Thoracic aorta (tissue), 2 donors: ENCODE measurements at regions not wholly inside any gene's neighbourhood (a gene's known extent, or its start where the extent isn't known, plus 50 kb on each side); places are given as distances from the start of the nearest gene placed in this dataset.

Source experiments
- ATAC-seq: fragments of 150-250 bp; one replicate; pipeline ENCODE4 v1.8.0; 2017; ENCODE audit warnings: low read depth; ENCODE audit not compliant: insufficient number of reproducible peaks, low FRiP score
- DNase-seq: peaks from one replicate; pipeline ENCODE4 v3.0.0-alpha.2; 2020; ENCODE audit warnings: low spot score
- H3K27ac ChIP-seq, 2 donors: fragments of 200-600 bp; sonication (generic); 1 replicate in 1 of 2; 2 replicates in 1 of 2; pipeline ENCODE4 v1.5.1; 2016; ENCODE audit warnings: mild to moderate bottlenecking in 2 of 2, moderate library complexity in 2 of 2
- H3K27me3 ChIP-seq: fragments of 200-600 bp; sonication (generic); replicated peaks from 2 replicates; pipeline ENCODE4 v1.6.0; 2016; ENCODE audit warnings: mild to moderate bottlenecking; ENCODE audit not compliant: insufficient read depth
- H3K36me3 ChIP-seq: fragments of 200-600 bp; sonication (generic); one replicate; pipeline ENCODE4 v1.5.1; 2016
- H3K4me1 ChIP-seq, 2 donors: fragments of 200-600 bp; sonication (generic); 1 replicate in 1 of 2; 2 replicates in 1 of 2; pipeline versions ENCODE4 v1.5.1 to v1.6.0; 2016; ENCODE audit warnings: low read depth in 2 of 2, mild to moderate bottlenecking in 1 of 2; ENCODE audit not compliant: control insufficient read depth in 1 of 2
- H3K4me3 ChIP-seq: fragments of 200-600 bp; sonication (generic); 2 replicates; pipeline ENCODE4 v1.5.1; 2016; ENCODE audit warnings: mild to moderate bottlenecking
- H3K9me3 ChIP-seq: fragments of 200-600 bp; sonication (generic); 2 replicates; pipeline ENCODE4 v1.5.1; 2016
- CTCF ChIP-seq: fragments of 200-600 bp; sonication (generic); IDR thresholded peaks from one replicate; pipeline ENCODE4 v1.5.1; 2019; ENCODE audit warnings: antibody characterized with exemption

DNA sequence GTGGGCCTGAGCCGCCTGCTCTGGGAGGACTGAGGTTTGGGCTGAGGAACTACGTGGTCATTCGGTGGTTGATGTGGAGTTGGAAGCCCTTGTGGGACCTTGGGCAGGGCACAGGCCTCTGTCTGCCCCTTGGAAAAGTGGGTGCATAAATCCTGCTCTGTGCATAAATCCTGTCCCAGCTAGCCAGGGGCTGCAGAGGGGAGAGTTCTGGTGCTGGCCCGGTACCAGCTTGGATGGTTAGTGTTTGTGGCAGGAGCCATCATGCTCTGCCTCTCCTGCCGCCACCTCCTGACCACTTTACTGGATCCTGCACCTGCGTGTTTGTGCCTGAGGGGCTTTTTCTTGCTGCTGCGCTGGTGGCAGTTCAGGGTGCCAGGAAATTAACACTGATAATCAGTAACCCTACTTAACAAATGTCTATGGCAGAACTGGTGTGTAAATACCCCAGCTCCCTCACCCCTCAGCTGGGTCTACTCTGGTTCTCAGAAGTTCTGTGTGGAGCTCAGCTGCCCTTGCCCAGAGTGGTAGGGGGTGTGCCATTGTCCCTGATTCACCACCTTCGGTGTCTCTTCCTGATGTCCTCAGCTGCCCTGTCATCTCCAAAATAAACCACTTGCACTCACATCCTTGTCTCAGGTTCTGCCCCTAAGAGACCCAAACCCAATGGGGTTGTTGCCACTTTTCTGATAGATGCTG, 156.8 kb downstream of the GLI2 start:
- H3K27ac ChIP-seq, result peak overlapping the region; percentile 76 to 77
- ATAC-seq (no peak), DNase-seq (no peak)
- H3K9me3 ChIP-seq, result no peaks in the 10 kb centered on the region
- H3K27me3 ChIP-seq, result no peaks in the 10 kb centered on the region
- H3K36me3 ChIP-seq, result no peaks in the 10 kb centered on the region
- H3K4me3 ChIP-seq, result peak overlapping the region; percentile 58
- H3K4me1 ChIP-seq, result peaks cover 8 to 25% of the 10 kb centered on the region in 2 donors
- TF ChIP-seq CTCF, result no peak

DNA sequence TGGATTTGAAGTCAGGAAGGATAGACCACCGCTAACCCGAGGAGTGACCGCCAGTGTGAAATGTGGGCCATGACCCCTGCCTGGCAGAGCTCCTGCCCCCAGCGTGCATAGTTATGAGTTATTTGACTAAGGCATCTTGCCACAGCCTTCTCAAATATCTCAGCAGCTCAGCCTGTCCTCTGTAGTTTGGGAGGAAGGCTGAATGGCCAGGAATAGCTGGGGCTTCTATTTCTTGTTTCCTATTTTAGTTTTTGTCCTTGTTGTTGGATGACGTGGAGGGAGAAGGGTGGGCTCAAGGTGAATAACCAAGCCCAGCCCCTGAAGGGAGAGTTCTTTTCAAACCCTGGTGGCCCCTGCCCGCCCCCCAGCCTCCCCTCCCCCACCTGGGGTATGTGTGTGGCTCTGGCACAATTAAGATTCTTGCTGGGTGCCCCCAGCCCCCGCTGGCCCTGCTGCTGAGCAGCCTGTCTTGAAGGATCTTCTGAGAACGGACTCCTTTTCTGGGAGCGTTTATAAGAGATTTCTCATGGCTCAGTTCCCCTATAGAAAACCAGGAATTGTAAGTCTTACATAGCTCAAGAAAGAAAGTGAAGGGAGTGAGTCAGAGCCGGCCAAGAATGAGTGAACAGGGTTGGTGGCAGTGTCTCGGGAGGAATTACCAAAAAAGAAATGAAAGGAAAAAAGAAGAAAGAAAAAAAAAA, 157.4 kb downstream of the GLI2 start:
- no peak for TF ChIP-seq CTCF
- no peaks in the 10 kb centered on the region for H3K27me3 ChIP-seq
- peak overlapping the region; percentile 76 to 77 for H3K27ac ChIP-seq
- no peak for ATAC-seq
- H3K4me1 ChIP-seq, result peaks cover 8 to 25% of the 10 kb centered on the region in 2 donors
- no peaks in the 10 kb centered on the region for H3K9me3 ChIP-seq
- H3K4me3 ChIP-seq, result peak overlapping the region; percentile 58
- H3K36me3 ChIP-seq, result no peaks in the 10 kb centered on the region
- DNase-seq, result no peak

GRCh38 chr2:120893811-120894584, 158.3 kb downstream of the GLI2 start:
- Histone ChIP-seq H3K36me3 (no peaks in the 10 kb centered on the region), H3K27ac (peak overlapping the region; percentile 76 to 77), H3K27me3 (no peaks in the 10 kb centered on the region), H3K4me1 (peaks cover 8 to 25% of the 10 kb centered on the region in 2 donors), H3K9me3 (no peaks in the 10 kb centered on the region), H3K4me3 (peak overlapping the region; percentile 58)
- DNase-seq (no peak), ATAC-seq (no peak)
- no peak for TF ChIP-seq CTCF

DNA sequence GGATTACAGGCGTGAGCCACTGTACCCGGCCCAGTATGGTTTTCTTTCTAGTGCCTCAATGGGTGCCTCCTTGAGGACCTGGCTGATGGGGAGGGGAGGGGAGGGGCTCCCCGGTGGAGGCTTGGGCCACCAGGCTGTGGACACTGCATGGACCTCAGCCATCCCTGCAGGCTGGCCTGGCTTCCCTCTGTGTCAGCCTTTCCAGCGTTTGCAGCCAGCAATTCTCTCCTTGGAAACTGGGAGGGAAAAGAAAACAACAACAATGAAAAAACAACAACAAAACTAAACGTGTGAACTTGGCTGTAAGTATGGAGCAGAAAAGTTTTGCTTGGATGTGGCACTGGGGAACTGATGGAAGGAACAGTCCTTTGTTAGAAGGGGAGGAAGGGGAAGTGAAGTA, 159.3 kb downstream of the GLI2 start:
- no peak for ATAC-seq
- Histone ChIP-seq H3K27ac (peak overlapping the region in 1 of 2 donors; percentile 11), H3K4me3 (no peak overlapping the region), H3K36me3 (no peaks in the 10 kb centered on the region), H3K9me3 (no peaks in the 10 kb centered on the region), H3K27me3 (no peaks in the 10 kb centered on the region), H3K4me1 (peaks cover 8 to 25% of the 10 kb centered on the region in 2 donors)
- no peak for TF ChIP-seq CTCF
- DNase-seq, result no peak

GRCh38 chr2:120896126-120896525, 160.5 kb downstream of the GLI2 start:
- Histone ChIP-seq H3K27ac (no peak overlapping the region), H3K4me1 (peaks cover 11 to 33% of the 10 kb centered on the region in 2 donors), H3K9me3 (no peaks in the 10 kb centered on the region), H3K36me3 (no peaks in the 10 kb centered on the region), H3K27me3 (no peaks in the 10 kb centered on the region), H3K4me3 (no peak overlapping the region)
- no peak for ATAC-seq
- TF ChIP-seq CTCF, result no peak
- no peak for DNase-seq
